ENCODE measurements at regions not wholly inside any gene's neighbourhood (a gene's known extent, or its start where the extent isn't known, plus 50 kb on each side); places are given as distances from the start of the nearest gene placed in this dataset.

DNA sequence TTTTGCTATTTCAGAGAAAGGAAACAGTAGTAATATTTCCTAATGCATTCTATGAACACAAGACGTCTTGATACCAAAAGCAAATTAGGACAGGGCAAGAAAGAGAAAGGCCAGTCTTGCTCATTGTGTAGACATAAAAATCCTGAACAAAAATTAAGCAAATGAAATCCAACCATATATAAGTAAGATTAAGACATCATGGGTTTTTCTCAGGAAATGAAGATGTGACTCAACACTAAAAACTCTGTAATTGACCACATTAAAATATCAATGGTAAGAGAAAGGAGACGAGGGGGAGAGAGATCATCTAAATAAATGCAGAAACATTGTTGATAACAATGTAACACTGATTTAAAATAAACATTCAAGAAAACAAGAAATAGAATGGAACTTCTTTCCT is 205.4 kb downstream of the SOD2 start:
- TF ChIP-seq POLR2A (IDR thresholded peaks at IDR 0.05) (no peak), EP300 (IDR thresholded peaks at IDR 0.05) (no peak), POLR2AphosphoS5 (IDR thresholded peaks at IDR 0.05) (no peak)
- TF ChIP-seq, protein P1, sequence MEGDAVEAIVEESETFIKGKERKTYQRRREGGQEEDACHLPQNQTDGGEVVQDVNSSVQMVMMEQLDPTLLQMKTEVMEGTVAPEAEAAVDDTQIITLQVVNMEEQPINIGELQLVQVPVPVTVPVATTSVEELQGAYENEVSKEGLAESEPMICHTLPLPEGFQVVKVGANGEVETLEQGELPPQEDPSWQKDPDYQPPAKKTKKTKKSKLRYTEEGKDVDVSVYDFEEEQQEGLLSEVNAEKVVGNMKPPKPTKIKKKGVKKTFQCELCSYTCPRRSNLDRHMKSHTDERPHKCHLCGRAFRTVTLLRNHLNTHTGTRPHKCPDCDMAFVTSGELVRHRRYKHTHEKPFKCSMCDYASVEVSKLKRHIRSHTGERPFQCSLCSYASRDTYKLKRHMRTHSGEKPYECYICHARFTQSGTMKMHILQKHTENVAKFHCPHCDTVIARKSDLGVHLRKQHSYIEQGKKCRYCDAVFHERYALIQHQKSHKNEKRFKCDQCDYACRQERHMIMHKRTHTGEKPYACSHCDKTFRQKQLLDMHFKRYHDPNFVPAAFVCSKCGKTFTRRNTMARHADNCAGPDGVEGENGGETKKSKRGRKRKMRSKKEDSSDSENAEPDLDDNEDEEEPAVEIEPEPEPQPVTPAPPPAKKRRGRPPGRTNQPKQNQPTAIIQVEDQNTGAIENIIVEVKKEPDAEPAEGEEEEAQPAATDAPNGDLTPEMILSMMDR (IDR thresholded peaks at IDR 0.05) = no peak

Data from upper lobe of left lung (tissue), 4 donors.